ENCODE measurements at regions not wholly inside any gene's neighbourhood (a gene's known extent, or its start where the extent isn't known, plus 50 kb on each side); places are given as distances from the start of the nearest gene placed in this dataset.

GRCh38 chr10:4687397-4687796, 138.6 kb upstream of the AKR1E2 start:
- DNase-seq (ENCODE audit: insufficient read length) (no peak), FAIRE-seq (no peak)
- TF ChIP-seq POLR2A (IDR thresholded peaks at IDR 0.05; ENCODE audit: low read depth, low read length) (no peak), TAF1 (IDR thresholded peaks at IDR 0.05; ENCODE audit: borderline replicate concordance, low read depth, low read length) (no peak), POLR2AphosphoS5 (IDR thresholded peaks at IDR 0.05; ENCODE audit: low read depth, low read length) (no peak)

GRCh38 chr10:4686644-4686996, 139.4 kb upstream of the AKR1E2 start:
- FAIRE-seq (no peak), DNase-seq (ENCODE audit: insufficient read length) (no peak)
- TF ChIP-seq TAF1 (IDR thresholded peaks at IDR 0.05; ENCODE audit: borderline replicate concordance, low read depth, low read length) (no peak), POLR2AphosphoS5 (IDR thresholded peaks at IDR 0.05; ENCODE audit: low read depth, low read length) (no peak), POLR2A (IDR thresholded peaks at IDR 0.05; ENCODE audit: low read depth, low read length) (no peak)

GRCh38 chr10:4685904-4686643, 139.9 kb upstream of the AKR1E2 start:
- DNase-seq (ENCODE audit: insufficient read length) (no peak), FAIRE-seq (no peak)
- TF ChIP-seq TAF1 (IDR thresholded peaks at IDR 0.05; ENCODE audit: borderline replicate concordance, low read depth, low read length) = no peak
- no peak for TF ChIP-seq POLR2A (IDR thresholded peaks at IDR 0.05; ENCODE audit: low read depth, low read length)
- TF ChIP-seq POLR2AphosphoS5 (IDR thresholded peaks at IDR 0.05; ENCODE audit: low read depth, low read length) = no peak

- no peak for FAIRE-seq
- TF ChIP-seq TAF1 (IDR thresholded peaks at IDR 0.05; ENCODE audit: borderline replicate concordance, low read depth, low read length) (no peak), POLR2A (IDR thresholded peaks at IDR 0.05; ENCODE audit: low read depth, low read length) (no peak), POLR2AphosphoS5 (IDR thresholded peaks at IDR 0.05; ENCODE audit: low read depth, low read length) (no peak)
- DNase-seq (ENCODE audit: insufficient read length) = no peak
Measured at GRCh38 chr10:4685491-4685890, 140.5 kb upstream of the AKR1E2 start.

- DNase-seq (ENCODE audit: insufficient read length) = no peak
- FAIRE-seq = no peak
- no peak for TF ChIP-seq POLR2A (IDR thresholded peaks at IDR 0.05; ENCODE audit: low read depth, low read length)
- TF ChIP-seq TAF1 (IDR thresholded peaks at IDR 0.05; ENCODE audit: borderline replicate concordance, low read depth, low read length) = no peak
- TF ChIP-seq POLR2AphosphoS5 (IDR thresholded peaks at IDR 0.05; ENCODE audit: low read depth, low read length) = no peak
Measured at GRCh38 chr10:4684434-4684833, 141.6 kb upstream of the AKR1E2 start.

GRCh38 chr10:4683838-4684237, 142.2 kb upstream of the AKR1E2 start:
- TF ChIP-seq POLR2AphosphoS5 (IDR thresholded peaks at IDR 0.05; ENCODE audit: low read depth, low read length) (no peak), TAF1 (IDR thresholded peaks at IDR 0.05; ENCODE audit: borderline replicate concordance, low read depth, low read length) (no peak), POLR2A (IDR thresholded peaks at IDR 0.05; ENCODE audit: low read depth, low read length) (no peak)
- FAIRE-seq = no peak
- DNase-seq (ENCODE audit: insufficient read length) = no peak

- no peak for FAIRE-seq
- no peak for DNase-seq (ENCODE audit: insufficient read length)
- TF ChIP-seq TAF1 (IDR thresholded peaks at IDR 0.05; ENCODE audit: borderline replicate concordance, low read depth, low read length) (no peak), POLR2A (IDR thresholded peaks at IDR 0.05; ENCODE audit: low read depth, low read length) (no peak), POLR2AphosphoS5 (IDR thresholded peaks at IDR 0.05; ENCODE audit: low read depth, low read length) (no peak)
Measured at GRCh38 chr10:4683137-4683536, 142.9 kb upstream of the AKR1E2 start.

- TF ChIP-seq POLR2AphosphoS5 (IDR thresholded peaks at IDR 0.05; ENCODE audit: low read depth, low read length) (no peak), POLR2A (IDR thresholded peaks at IDR 0.05; ENCODE audit: low read depth, low read length) (no peak), TAF1 (IDR thresholded peaks at IDR 0.05; ENCODE audit: borderline replicate concordance, low read depth, low read length) (no peak)
- DNase-seq (ENCODE audit: insufficient read length) (no peak), FAIRE-seq (no peak)
Measured at GRCh38 chr10:4678951-4679671, 146.9 kb upstream of the AKR1E2 start.

GRCh38 chr10:4678023-4678950, 147.7 kb upstream of the AKR1E2 start:
- DNase-seq (ENCODE audit: insufficient read length) (no peak), FAIRE-seq (no peak)
- TF ChIP-seq TAF1 (IDR thresholded peaks at IDR 0.05; ENCODE audit: borderline replicate concordance, low read depth, low read length) = no peak
- TF ChIP-seq POLR2A (IDR thresholded peaks at IDR 0.05; ENCODE audit: low read depth, low read length) = no peak
- no peak for TF ChIP-seq POLR2AphosphoS5 (IDR thresholded peaks at IDR 0.05; ENCODE audit: low read depth, low read length)

- DNase-seq (ENCODE audit: insufficient read length) (no peak), FAIRE-seq (no peak)
- TF ChIP-seq POLR2A (IDR thresholded peaks at IDR 0.05; ENCODE audit: low read depth, low read length) (no peak), POLR2AphosphoS5 (IDR thresholded peaks at IDR 0.05; ENCODE audit: low read depth, low read length) (no peak), TAF1 (IDR thresholded peaks at IDR 0.05; ENCODE audit: borderline replicate concordance, low read depth, low read length) (no peak)
Measured at GRCh38 chr10:4677296-4678021, 148.5 kb upstream of the AKR1E2 start.

- TF ChIP-seq POLR2AphosphoS5 (IDR thresholded peaks at IDR 0.05; ENCODE audit: low read depth, low read length) (no peak), TAF1 (IDR thresholded peaks at IDR 0.05; ENCODE audit: borderline replicate concordance, low read depth, low read length) (no peak), POLR2A (IDR thresholded peaks at IDR 0.05; ENCODE audit: low read depth, low read length) (no peak)
- FAIRE-seq (no peak), DNase-seq (ENCODE audit: insufficient read length) (no peak)
Measured at GRCh38 chr10:4676566-4676965, 149.4 kb upstream of the AKR1E2 start.

Measured in GM12892 (cell line).